Esophagus (tissue), 2 donors: ENCODE measurements at regions not wholly inside any gene's neighbourhood (a gene's known extent, or its start where the extent isn't known, plus 50 kb on each side); places are given as distances from the start of the nearest gene placed in this dataset.

Experiments used
- H3K27ac ChIP-seq, 2 donors: one replicate each; pipeline ENCODE4 v1.5.1; 2013; ENCODE audit warnings: low read depth in 2 of 2, mild to moderate bottlenecking in 2 of 2, inconsistent platforms in 1 of 2, low read length in 1 of 2, moderate library complexity in 1 of 2
- H3K27me3 ChIP-seq, 2 donors: one replicate each; pipeline ENCODE4 v1.6.1; 2013; ENCODE audit warnings: low read length in 2 of 2, control low read depth in 1 of 2, mild to moderate bottlenecking in 1 of 2; ENCODE audit not compliant: insufficient read depth in 2 of 2, control insufficient read depth in 1 of 2
- H3K36me3 ChIP-seq, 2 donors: one replicate each; pipeline ENCODE4 v1.6.1; 2013; ENCODE audit warnings: low read length in 1 of 2; ENCODE audit not compliant: control insufficient read depth in 2 of 2, insufficient read depth in 2 of 2
- H3K4me1 ChIP-seq, 2 donors: one replicate each; pipeline ENCODE4 v1.6.1; 2013; ENCODE audit warnings: low read length in 1 of 2; ENCODE audit not compliant: control insufficient read depth in 2 of 2, insufficient read depth in 2 of 2
- H3K4me3 ChIP-seq, 2 donors: one replicate each; pipeline ENCODE4 v1.5.1; 2013; ENCODE audit warnings: low read length in 2 of 2, mild to moderate bottlenecking in 2 of 2, low read depth in 1 of 2, moderate library complexity in 1 of 2
- H3K9me3 ChIP-seq, 2 donors: one replicate each; pipeline ENCODE4 v1.6.1; 2013; ENCODE audit warnings: mild to moderate bottlenecking in 2 of 2, low read depth in 1 of 2, low read length in 1 of 2, moderate library complexity in 1 of 2; ENCODE audit not compliant: control insufficient read depth in 2 of 2, insufficient read depth in 1 of 2
- WGBS, 2 donors: extraction: QIAGEN DNeasy Blood & Tissue Kit; methylation state at CpG; one replicate each; pipeline ENCODE4 v1.1.7; 2013; 5-methylcytosine and 5-hydroxymethylcytosine counted together
- donor health status: healthy with polysubstance abuse.
- donor health status: Bipolar disorder and iron deficiency.

DNA sequence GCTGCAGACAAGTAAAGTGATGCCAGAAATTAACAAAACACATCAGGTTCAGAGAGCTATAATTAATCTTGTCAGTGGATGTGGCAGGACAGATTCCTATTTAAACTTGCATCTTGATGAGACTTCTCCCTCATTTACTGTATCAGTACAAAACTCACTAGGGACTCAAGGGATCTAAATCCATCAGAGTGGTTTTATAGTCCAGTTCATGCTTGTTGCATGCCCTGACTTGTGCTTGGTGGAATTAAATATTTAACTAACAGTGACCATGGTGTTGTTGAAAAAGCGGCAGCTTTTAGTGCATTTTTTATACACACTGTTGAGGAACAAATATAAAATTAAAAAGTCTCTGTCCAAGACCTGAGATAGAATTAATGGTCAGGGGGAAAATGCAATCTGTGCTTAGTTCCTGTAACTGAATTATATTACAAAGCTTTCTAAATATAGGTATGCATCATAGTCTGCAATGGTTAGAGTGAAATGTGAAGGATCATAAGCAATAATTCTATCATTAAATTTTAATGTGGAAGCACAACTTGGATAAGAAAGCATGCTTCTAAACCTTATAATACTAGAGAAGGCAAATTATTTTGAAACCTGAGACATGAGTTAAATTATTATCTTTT, 1475.5 kb upstream of the TENM4 start:
- Histone ChIP-seq H3K27me3 (no peaks in the 10 kb centered on the region), H3K4me1 (no peaks in the 10 kb centered on the region)
- 46 to 71% methylated on average over 1 of the region's 1 CpG for WGBS, 2 donors

DNA sequence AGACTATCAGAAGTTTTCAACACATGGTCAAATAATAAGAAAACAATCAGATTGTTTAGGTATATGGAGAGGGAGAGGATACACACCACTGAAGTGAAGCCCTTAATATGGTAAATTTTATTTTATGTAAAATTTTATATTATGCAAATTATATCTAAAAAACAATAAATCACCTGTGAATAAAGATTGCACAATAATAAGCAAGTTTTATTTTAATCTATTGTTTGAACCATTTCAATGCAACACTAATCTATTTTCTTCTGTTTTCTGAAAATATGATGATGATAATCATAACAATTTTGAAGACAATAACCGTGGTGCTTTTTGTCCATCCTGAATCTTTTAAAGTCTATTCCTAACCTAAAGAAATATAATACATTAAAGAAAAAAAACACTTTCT, 1473.5 kb upstream of the TENM4 start:
- no peaks in the 10 kb centered on the region for H3K36me3 ChIP-seq
- no peak overlapping the region for H3K4me3 ChIP-seq
- H3K9me3 ChIP-seq: no peaks in the 10 kb centered on the region
- no peaks in the 10 kb centered on the region for H3K27me3 ChIP-seq
- WGBS, 2 donors: 86 to 95% methylated on average over 1 of the region's 1 CpG
- H3K4me1 ChIP-seq: no peaks in the 10 kb centered on the region
- no peak overlapping the region for H3K27ac ChIP-seq

More for the DNA sequence above, 1475.5 kb upstream of the TENM4 start:
- H3K36me3 ChIP-seq: no peaks in the 10 kb centered on the region
- H3K9me3 ChIP-seq: no peaks in the 10 kb centered on the region
- no peak overlapping the region for H3K4me3 ChIP-seq
- H3K27ac ChIP-seq: no peak overlapping the region

GRCh38 chr11:80911666-80912065, 1470.8 kb upstream of the TENM4 start:
- Histone ChIP-seq H3K36me3 (no peaks in the 10 kb centered on the region), H3K4me3 (no peak overlapping the region), H3K27me3 (no peaks in the 10 kb centered on the region), H3K27ac (no peak overlapping the region), H3K9me3 (no peaks in the 10 kb centered on the region), H3K4me1 (no peaks in the 10 kb centered on the region)
- 66 to 80% methylated on average over 1 of the region's 1 CpG for WGBS, 2 donors

DNA sequence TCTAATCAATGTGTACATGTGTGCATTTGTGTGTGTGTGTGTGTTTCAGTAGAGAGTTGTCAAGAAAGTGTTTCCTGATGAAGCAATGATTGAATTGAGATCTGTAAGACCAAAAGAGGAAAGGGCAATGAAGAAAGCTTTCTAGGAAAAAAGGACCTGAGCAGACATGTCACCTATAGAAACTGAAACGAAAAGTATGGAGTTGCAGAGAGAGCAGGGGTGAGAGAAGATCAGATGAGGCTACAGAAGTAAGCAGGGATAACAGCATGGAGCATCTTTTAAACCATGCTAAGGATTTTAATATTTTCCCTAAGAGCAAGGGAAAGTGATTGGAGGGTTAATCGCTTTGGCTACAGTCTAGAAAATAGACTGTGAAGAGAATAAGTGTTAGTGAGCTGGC, 1459.4 kb upstream of the TENM4 start:
- Histone ChIP-seq H3K27me3 (no peaks in the 10 kb centered on the region), H3K4me3 (no peak overlapping the region), H3K4me1 (no peaks in the 10 kb centered on the region), H3K36me3 (no peaks in the 10 kb centered on the region), H3K27ac (no peak overlapping the region), H3K9me3 (no peaks in the 10 kb centered on the region)
- 65 to 69% methylated on average over 2 of the region's 2 CpGs for WGBS, 2 donors

DNA sequence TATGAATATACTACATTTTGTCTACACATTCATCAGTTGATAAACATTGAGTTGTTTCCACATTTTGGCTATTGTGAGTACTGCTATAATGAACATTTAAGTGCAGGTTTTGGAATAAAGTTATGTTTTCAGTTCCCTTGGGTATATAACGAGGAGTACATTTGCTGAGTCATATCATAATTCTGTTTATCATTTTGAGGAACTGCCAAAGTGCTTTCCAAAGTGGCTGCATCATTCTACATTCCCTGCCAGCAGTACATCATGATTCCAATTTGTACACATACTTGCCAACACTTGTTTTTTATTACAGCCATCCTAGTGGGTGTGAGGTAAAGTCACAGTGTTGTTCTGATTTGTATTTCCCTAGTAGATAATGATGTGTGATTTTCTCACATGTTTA, 1458.6 kb upstream of the TENM4 start:
- H3K36me3 ChIP-seq: no peaks in the 10 kb centered on the region
- no peak overlapping the region for H3K4me3 ChIP-seq
- H3K9me3 ChIP-seq: no peaks in the 10 kb centered on the region
- no peaks in the 10 kb centered on the region for H3K27me3 ChIP-seq
- WGBS, 2 donors: 2 to 25% methylated on average over 1 of the region's 1 CpG
- H3K4me1 ChIP-seq: no peaks in the 10 kb centered on the region
- no peak overlapping the region for H3K27ac ChIP-seq

DNA sequence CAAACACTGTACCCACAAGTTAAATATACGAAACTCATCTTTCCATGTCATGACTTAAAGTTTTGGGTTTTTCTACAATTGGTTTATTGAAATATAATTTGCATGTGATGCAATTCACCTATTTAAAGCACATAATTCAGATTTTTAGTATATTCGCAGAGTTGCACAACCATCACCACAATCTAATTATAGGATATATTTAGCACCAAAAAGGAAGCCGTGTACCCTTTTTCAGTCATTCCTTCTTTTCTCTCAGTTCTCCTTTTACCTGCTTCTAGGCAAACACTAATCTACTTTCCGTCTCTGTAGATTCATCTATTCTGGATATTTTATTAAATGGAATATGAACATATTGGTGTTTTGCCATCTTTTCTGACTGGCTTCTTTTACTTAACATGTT, 1458.1 kb upstream of the TENM4 start:
- Histone ChIP-seq H3K4me3 (no peak overlapping the region), H3K4me1 (no peaks in the 10 kb centered on the region), H3K27ac (no peak overlapping the region), H3K36me3 (no peaks in the 10 kb centered on the region), H3K27me3 (no peaks in the 10 kb centered on the region), H3K9me3 (no peaks in the 10 kb centered on the region)
- WGBS, 2 donors: 64 to 81% methylated on average over 4 of the region's 4 CpGs

GRCh38 chr11:80886684-80887083, 1445.9 kb upstream of the TENM4 start:
- Histone ChIP-seq H3K27ac (no peak overlapping the region), H3K36me3 (no peaks in the 10 kb centered on the region), H3K4me3 (no peak overlapping the region), H3K27me3 (no peaks in the 10 kb centered on the region), H3K9me3 (no peaks in the 10 kb centered on the region), H3K4me1 (no peaks in the 10 kb centered on the region)

- Histone ChIP-seq H3K4me1 (no peaks in the 10 kb centered on the region), H3K9me3 (no peaks in the 10 kb centered on the region), H3K36me3 (no peaks in the 10 kb centered on the region), H3K27ac (no peak overlapping the region), H3K4me3 (no peak overlapping the region), H3K27me3 (no peaks in the 10 kb centered on the region)
- 58 to 63% methylated on average over 6 of the region's 6 CpGs for WGBS, 2 donors
These were observed 1432.6 kb upstream of the TENM4 start for GRCh38 chr11:80873310-80873999.

GRCh38 chr11:80872116-80872728, 1431.4 kb upstream of the TENM4 start:
- Histone ChIP-seq H3K27me3 (no peaks in the 10 kb centered on the region), H3K4me3 (no peak overlapping the region), H3K4me1 (no peaks in the 10 kb centered on the region), H3K36me3 (no peaks in the 10 kb centered on the region), H3K9me3 (no peaks in the 10 kb centered on the region), H3K27ac (no peak overlapping the region)

- no peak overlapping the region for H3K27ac ChIP-seq
- no peaks in the 10 kb centered on the region for H3K4me1 ChIP-seq
- H3K9me3 ChIP-seq: no peaks in the 10 kb centered on the region
- H3K36me3 ChIP-seq: no peaks in the 10 kb centered on the region
- H3K4me3 ChIP-seq: no peak overlapping the region
- H3K27me3 ChIP-seq: no peaks in the 10 kb centered on the region
- 63 to 73% methylated on average over 1 of the region's 1 CpG for WGBS, 2 donors
These were observed 1428.0 kb upstream of the TENM4 start for GRCh38 chr11:80868831-80869230.
